T-helper 2 cell treated with Interferon-gamma antibody and Interleukin-4, amounts not matched to agents 5 μg/mL and 100 μg/mL, for 36 hours (primary cell): ENCODE measurements at regions not wholly inside any gene's neighbourhood (a gene's known extent, or its start where the extent isn't known, plus 50 kb on each side); places are given as distances from the start of the nearest gene placed in this dataset.
A peak's percentile ranks its signal among the peaks of the same experiment; 100 is the strongest.

Experiments
- DNase-seq: peaks from one replicate; pipeline ENCODE4 v3.0.0; 2021; ENCODE audit warnings: low spot score
- H3K27ac Mint-ChIP-seq: one replicate; pipeline ENCODE4 v1.8.0; 2021; ENCODE audit warnings: mild to moderate bottlenecking, mixed read lengths
- H3K27me3 Mint-ChIP-seq: one replicate; pipeline ENCODE4 v1.8.0; 2021; ENCODE audit warnings: low read depth, mixed read lengths
- H3K36me3 Mint-ChIP-seq: one replicate; pipeline ENCODE4 v1.8.0; 2021; ENCODE audit warnings: low read depth, mixed read lengths
- H3K4me1 Mint-ChIP-seq: one replicate; pipeline ENCODE4 v1.8.0; 2021; ENCODE audit warnings: low read depth, mixed read lengths
- H3K4me3 Mint-ChIP-seq: one replicate; pipeline ENCODE4 v1.8.0; 2022; ENCODE audit warnings: mild to moderate bottlenecking, moderate library complexity, mixed read lengths
- H3K9me3 Mint-ChIP-seq: one replicate; pipeline ENCODE4 v1.8.0; 2021; ENCODE audit warnings: mixed read lengths

GRCh38 chr2:143942486-143942885 lies 577.4 kb downstream of the ZEB2 start:
- no peaks in the 10 kb centered on the region for H3K4me1 Mint-ChIP-seq
- no peak for DNase-seq
- H3K27me3 Mint-ChIP-seq: peaks cover 36% of the 10 kb centered on the region
- no peak overlapping the region for H3K27ac Mint-ChIP-seq
- H3K36me3 Mint-ChIP-seq: no peaks in the 10 kb centered on the region
- H3K9me3 Mint-ChIP-seq: no peaks in the 10 kb centered on the region
- H3K4me3 Mint-ChIP-seq: no peak overlapping the region

GRCh38 chr2:143940720-143941119 lies 579.2 kb downstream of the ZEB2 start:
- Mint-ChIP-seq H3K27me3 (peaks cover 45% of the 10 kb centered on the region), H3K4me1 (no peaks in the 10 kb centered on the region), H3K4me3 (no peak overlapping the region), H3K27ac (no peak overlapping the region), H3K9me3 (no peaks in the 10 kb centered on the region), H3K36me3 (no peaks in the 10 kb centered on the region)
- DNase-seq: no peak

GRCh38 chr2:143939626-143940330 lies 580.1 kb downstream of the ZEB2 start:
- no peaks in the 10 kb centered on the region for H3K9me3 Mint-ChIP-seq
- H3K36me3 Mint-ChIP-seq: no peaks in the 10 kb centered on the region
- no peak overlapping the region for H3K27ac Mint-ChIP-seq
- H3K4me1 Mint-ChIP-seq: no peaks in the 10 kb centered on the region
- H3K4me3 Mint-ChIP-seq: no peak overlapping the region
- H3K27me3 Mint-ChIP-seq: peaks cover 54% of the 10 kb centered on the region
- no peak for DNase-seq

- peak overlapping the region; percentile 24 for H3K4me3 Mint-ChIP-seq
- H3K36me3 Mint-ChIP-seq: no peaks in the 10 kb centered on the region
- H3K27me3 Mint-ChIP-seq: peaks cover 70% of the 10 kb centered on the region
- no peaks in the 10 kb centered on the region for H3K4me1 Mint-ChIP-seq
- H3K27ac Mint-ChIP-seq: no peak overlapping the region
- no peaks in the 10 kb centered on the region for H3K9me3 Mint-ChIP-seq
- DNase-seq: no peak
These were observed 582.1 kb downstream of the ZEB2 start for GRCh38 chr2:143937723-143938350.

GRCh38 chr2:143936848-143937722 lies 582.8 kb downstream of the ZEB2 start:
- no peaks in the 10 kb centered on the region for H3K36me3 Mint-ChIP-seq
- no peak overlapping the region for H3K27ac Mint-ChIP-seq
- no peaks in the 10 kb centered on the region for H3K9me3 Mint-ChIP-seq
- H3K4me1 Mint-ChIP-seq: no peaks in the 10 kb centered on the region
- peaks cover 71% of the 10 kb centered on the region for H3K27me3 Mint-ChIP-seq
- peak overlapping the region; percentile 60 for H3K4me3 Mint-ChIP-seq
- DNase-seq: peak; percentile 40

GRCh38 chr2:143936538-143936847 lies 583.4 kb downstream of the ZEB2 start:
- Mint-ChIP-seq H3K9me3 (no peaks in the 10 kb centered on the region), H3K4me1 (no peaks in the 10 kb centered on the region), H3K27me3 (peaks cover 77% of the 10 kb centered on the region), H3K27ac (no peak overlapping the region), H3K4me3 (peak overlapping the region; percentile 60), H3K36me3 (no peaks in the 10 kb centered on the region)
- DNase-seq: no peak

- DNase-seq: no peak
- H3K9me3 Mint-ChIP-seq: no peaks in the 10 kb centered on the region
- H3K4me3 Mint-ChIP-seq: no peak overlapping the region
- H3K27me3 Mint-ChIP-seq: peaks cover 70% of the 10 kb centered on the region
- H3K27ac Mint-ChIP-seq: no peak overlapping the region
- H3K36me3 Mint-ChIP-seq: no peaks in the 10 kb centered on the region
- no peaks in the 10 kb centered on the region for H3K4me1 Mint-ChIP-seq
These were observed 584.5 kb downstream of the ZEB2 start for GRCh38 chr2:143935482-143935752.

GRCh38 chr2:143934626-143935481 lies 585.1 kb downstream of the ZEB2 start:
- H3K27me3 Mint-ChIP-seq: peaks cover 65% of the 10 kb centered on the region
- H3K36me3 Mint-ChIP-seq: no peaks in the 10 kb centered on the region
- no peak overlapping the region for H3K27ac Mint-ChIP-seq
- no peaks in the 10 kb centered on the region for H3K9me3 Mint-ChIP-seq
- DNase-seq: no peak
- no peaks in the 10 kb centered on the region for H3K4me1 Mint-ChIP-seq
- no peak overlapping the region for H3K4me3 Mint-ChIP-seq

GRCh38 chr2:143933946-143934569 lies 585.9 kb downstream of the ZEB2 start:
- no peaks in the 10 kb centered on the region for H3K36me3 Mint-ChIP-seq
- H3K4me3 Mint-ChIP-seq: no peak overlapping the region
- H3K27me3 Mint-ChIP-seq: peaks cover 57% of the 10 kb centered on the region
- no peaks in the 10 kb centered on the region for H3K9me3 Mint-ChIP-seq
- no peak overlapping the region for H3K27ac Mint-ChIP-seq
- no peaks in the 10 kb centered on the region for H3K4me1 Mint-ChIP-seq
- DNase-seq: no peak

- Mint-ChIP-seq H3K4me3 (no peak overlapping the region), H3K27ac (no peak overlapping the region), H3K9me3 (no peaks in the 10 kb centered on the region), H3K4me1 (no peaks in the 10 kb centered on the region), H3K36me3 (no peaks in the 10 kb centered on the region), H3K27me3 (peaks cover 50% of the 10 kb centered on the region)
- DNase-seq: no peak
These were observed 589.0 kb downstream of the ZEB2 start for GRCh38 chr2:143930891-143931290.

- no peak for DNase-seq
- no peak overlapping the region for H3K4me3 Mint-ChIP-seq
- H3K9me3 Mint-ChIP-seq: no peaks in the 10 kb centered on the region
- peaks cover 35% of the 10 kb centered on the region for H3K27me3 Mint-ChIP-seq
- no peaks in the 10 kb centered on the region for H3K36me3 Mint-ChIP-seq
- no peaks in the 10 kb centered on the region for H3K4me1 Mint-ChIP-seq
- no peak overlapping the region for H3K27ac Mint-ChIP-seq
These were observed 591.3 kb downstream of the ZEB2 start for GRCh38 chr2:143928613-143929012.

GRCh38 chr2:143928184-143928583 lies 591.7 kb downstream of the ZEB2 start:
- no peak overlapping the region for H3K4me3 Mint-ChIP-seq
- no peak overlapping the region for H3K27ac Mint-ChIP-seq
- no peak for DNase-seq
- H3K4me1 Mint-ChIP-seq: no peaks in the 10 kb centered on the region
- H3K9me3 Mint-ChIP-seq: no peaks in the 10 kb centered on the region
- H3K36me3 Mint-ChIP-seq: no peaks in the 10 kb centered on the region
- peaks cover 31% of the 10 kb centered on the region for H3K27me3 Mint-ChIP-seq

- DNase-seq: no peak
- Mint-ChIP-seq H3K27ac (no peak overlapping the region), H3K4me1 (no peaks in the 10 kb centered on the region), H3K27me3 (peaks cover 24% of the 10 kb centered on the region), H3K4me3 (no peak overlapping the region), H3K9me3 (no peaks in the 10 kb centered on the region), H3K36me3 (no peaks in the 10 kb centered on the region)
These were observed 593.2 kb downstream of the ZEB2 start for GRCh38 chr2:143926736-143927135.
